ENCODE measurements at regions not wholly inside any gene's neighbourhood (a gene's known extent, or its start where the extent isn't known, plus 50 kb on each side); places are given as distances from the start of the nearest gene placed in this dataset.

DNA sequence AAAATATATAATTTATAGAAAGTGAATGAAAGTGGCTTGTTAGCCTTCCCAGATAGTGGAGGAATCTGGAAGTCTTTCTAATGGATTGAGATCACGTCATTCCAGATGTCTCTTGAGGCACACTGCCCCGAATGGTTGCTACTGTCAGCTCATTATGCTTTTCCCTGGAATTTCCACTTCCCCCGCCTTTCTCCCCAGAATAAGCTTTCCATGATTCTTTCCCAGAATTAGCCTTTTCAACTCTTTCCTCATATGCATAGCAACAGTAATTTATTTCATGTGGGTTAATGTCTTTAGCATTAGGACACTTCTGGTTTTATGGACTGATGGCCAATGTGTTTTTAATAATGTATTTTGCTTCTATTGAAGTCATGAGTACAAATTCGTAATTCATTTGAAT is 81.5 kb downstream of the PALM2AKAP2 start:
- Mint-ChIP-seq H3K4me3 (no peak overlapping the region), H3K27me3 (ENCODE audit: low read depth) (no peaks in the 10 kb centered on the region), H3K9me3 (no peaks in the 10 kb centered on the region), H3K27ac (no peak overlapping the region), H3K36me3 (no peaks in the 10 kb centered on the region), H3K4me1 (peaks cover 7% of the 10 kb centered on the region)
- DNase-seq (ENCODE audit: low spot score) (no peak), ATAC-seq (no peak)
- CTCF ChIA-PET: interaction anchor here (0.6 kb wide), 1 partner anchor 218 kb away, joined by 3 read pairs; no protein-coding TSS in a partner anchor
- TF ChIP-seq MXD4 (CRISPR knock-in tag; IDR thresholded peaks at IDR 0.05; ENCODE audit: borderline replicate concordance) (no peak), FOXK1 (CRISPR knock-in tag; IDR thresholded peaks at IDR 0.05) (no peak), KAT7 (CRISPR knock-in tag; IDR thresholded peaks at IDR 0.05; ENCODE audit: borderline replicate concordance) (no peak), NR2C2 (CRISPR knock-in tag; IDR thresholded peaks at IDR 0.05) (no peak), JUN (CRISPR knock-in tag; IDR thresholded peaks at IDR 0.05) (no peak), SOX15 (CRISPR knock-in tag; IDR thresholded peaks at IDR 0.05) (no peak), AFF4 (CRISPR knock-in tag; IDR thresholded peaks at IDR 0.05; ENCODE audit: borderline replicate concordance) (no peak), FOXP1 (CRISPR knock-in tag; IDR thresholded peaks at IDR 0.05; ENCODE audit: borderline replicate concordance) (no peak), CREB1 (CRISPR knock-in tag; IDR thresholded peaks at IDR 0.05) (no peak), FOXP4 (CRISPR knock-in tag; IDR thresholded peaks at IDR 0.05) (no peak)
- TF ChIP-seq, protein P1, sequence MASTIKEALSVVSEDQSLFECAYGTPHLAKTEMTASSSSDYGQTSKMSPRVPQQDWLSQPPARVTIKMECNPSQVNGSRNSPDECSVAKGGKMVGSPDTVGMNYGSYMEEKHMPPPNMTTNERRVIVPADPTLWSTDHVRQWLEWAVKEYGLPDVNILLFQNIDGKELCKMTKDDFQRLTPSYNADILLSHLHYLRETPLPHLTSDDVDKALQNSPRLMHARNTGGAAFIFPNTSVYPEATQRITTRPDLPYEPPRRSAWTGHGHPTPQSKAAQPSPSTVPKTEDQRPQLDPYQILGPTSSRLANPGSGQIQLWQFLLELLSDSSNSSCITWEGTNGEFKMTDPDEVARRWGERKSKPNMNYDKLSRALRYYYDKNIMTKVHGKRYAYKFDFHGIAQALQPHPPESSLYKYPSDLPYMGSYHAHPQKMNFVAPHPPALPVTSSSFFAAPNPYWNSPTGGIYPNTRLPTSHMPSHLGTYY (CRISPR knock-in tag; IDR thresholded peaks at IDR 0.05): no peak
- TF ChIP-seq, protein P2, sequence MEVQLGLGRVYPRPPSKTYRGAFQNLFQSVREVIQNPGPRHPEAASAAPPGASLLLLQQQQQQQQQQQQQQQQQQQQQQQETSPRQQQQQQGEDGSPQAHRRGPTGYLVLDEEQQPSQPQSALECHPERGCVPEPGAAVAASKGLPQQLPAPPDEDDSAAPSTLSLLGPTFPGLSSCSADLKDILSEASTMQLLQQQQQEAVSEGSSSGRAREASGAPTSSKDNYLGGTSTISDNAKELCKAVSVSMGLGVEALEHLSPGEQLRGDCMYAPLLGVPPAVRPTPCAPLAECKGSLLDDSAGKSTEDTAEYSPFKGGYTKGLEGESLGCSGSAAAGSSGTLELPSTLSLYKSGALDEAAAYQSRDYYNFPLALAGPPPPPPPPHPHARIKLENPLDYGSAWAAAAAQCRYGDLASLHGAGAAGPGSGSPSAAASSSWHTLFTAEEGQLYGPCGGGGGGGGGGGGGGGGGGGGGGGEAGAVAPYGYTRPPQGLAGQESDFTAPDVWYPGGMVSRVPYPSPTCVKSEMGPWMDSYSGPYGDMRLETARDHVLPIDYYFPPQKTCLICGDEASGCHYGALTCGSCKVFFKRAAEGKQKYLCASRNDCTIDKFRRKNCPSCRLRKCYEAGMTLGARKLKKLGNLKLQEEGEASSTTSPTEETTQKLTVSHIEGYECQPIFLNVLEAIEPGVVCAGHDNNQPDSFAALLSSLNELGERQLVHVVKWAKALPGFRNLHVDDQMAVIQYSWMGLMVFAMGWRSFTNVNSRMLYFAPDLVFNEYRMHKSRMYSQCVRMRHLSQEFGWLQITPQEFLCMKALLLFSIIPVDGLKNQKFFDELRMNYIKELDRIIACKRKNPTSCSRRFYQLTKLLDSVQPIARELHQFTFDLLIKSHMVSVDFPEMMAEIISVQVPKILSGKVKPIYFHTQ (CRISPR knock-in tag; IDR thresholded peaks at IDR 0.05): no peak
- POLR2A ChIA-PET: no interaction called here

DNA sequence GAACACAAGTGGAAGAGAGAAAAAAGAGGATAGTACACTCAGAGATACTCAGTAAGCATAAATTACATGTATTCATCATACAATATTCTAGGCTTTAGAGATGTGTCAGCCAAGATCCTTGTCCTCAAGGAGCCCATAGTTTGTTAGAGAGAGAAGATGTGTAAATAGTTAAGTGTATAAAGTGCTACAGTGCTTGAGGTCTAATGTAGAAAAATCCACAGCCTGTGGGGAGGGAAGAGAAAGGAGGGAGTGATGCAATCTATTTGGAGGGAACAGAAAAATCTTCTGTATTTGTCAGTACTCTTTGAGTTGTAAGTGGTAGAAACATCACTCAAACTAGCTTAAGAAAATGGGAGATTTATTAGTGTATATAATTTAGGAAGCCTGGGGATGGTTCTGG is 81.9 kb downstream of the PALM2AKAP2 start:
- H3K27me3 Mint-ChIP-seq (ENCODE audit: low read depth): no peaks in the 10 kb centered on the region
- TF ChIP-seq TEAD4 (CRISPR knock-in tag; IDR thresholded peaks at IDR 0.05): no peak
- TF ChIP-seq ZBTB43 (CRISPR knock-in tag; IDR thresholded peaks at IDR 0.05): no peak
- TF ChIP-seq NR1H2 (CRISPR knock-in tag; IDR thresholded peaks at IDR 0.05): no peak
- TF ChIP-seq SMAD3 (CRISPR knock-in tag; IDR thresholded peaks at IDR 0.05; ENCODE audit: borderline replicate concordance): no peak
- TF ChIP-seq TP53 (CRISPR knock-in tag; IDR thresholded peaks at IDR 0.05): no peak
- H3K4me1 Mint-ChIP-seq: peaks cover 5% of the 10 kb centered on the region
- CTCF ChIA-PET: interaction anchor here (0.6 to 1.1 kb wide), 7 partner anchors 10 to 218 kb away, joined by 3 to 5 read pairs (median 3); no protein-coding TSS in a partner anchor
- no peak for DNase-seq (ENCODE audit: low spot score)
- ATAC-seq: no peak
- no peak overlapping the region for H3K4me3 Mint-ChIP-seq
- no peak overlapping the region for H3K27ac Mint-ChIP-seq
- H3K9me3 Mint-ChIP-seq: no peaks in the 10 kb centered on the region
- no peaks in the 10 kb centered on the region for H3K36me3 Mint-ChIP-seq
- POLR2A ChIA-PET: no interaction called here

Data from WTC11 (cell line).